Esophagus squamous epithelium (tissue), 4 donors: ENCODE measurements at regions not wholly inside any gene's neighbourhood (a gene's known extent, or its start where the extent isn't known, plus 50 kb on each side); places are given as distances from the start of the nearest gene placed in this dataset.

ENCODE experiments used
- CTCF ChIP-seq, 6 experiments: fragments of 450-650 bp in 4 of 6; fragments of 200-600 bp in 2 of 6; sonication (generic) in 2 of 6; IDR thresholded peaks; one replicate each; pipeline ENCODE4 v1.5.1; 2016 to 2019; ENCODE audit warnings: antibody characterized with exemption in 6 of 6, mild to moderate bottlenecking in 4 of 6, moderate library complexity in 4 of 6
- POLR2A ChIP-seq, 4 donors: fragments of 450-650 bp; IDR thresholded peaks; one replicate each; pipeline ENCODE4 v1.6.1; 2017; ENCODE audit warnings: antibody characterized with exemption in 4 of 4, mild to moderate bottlenecking in 4 of 4, moderate library complexity in 3 of 4

GRCh38 chr1:227437495-227438008 lies 119.3 kb upstream of the CDC42BPA start:
- TF ChIP-seq CTCF (IDR thresholded peaks at IDR 0.05), result peak in 4 of 6 experiments; percentile 24 to 52 (median 27)
- TF ChIP-seq POLR2A (IDR thresholded peaks at IDR 0.05), result no peak
